ENCODE measurements at regions not wholly inside any gene's neighbourhood (a gene's known extent, or its start where the extent isn't known, plus 50 kb on each side); places are given as distances from the start of the nearest gene placed in this dataset.

GRCh38 chr22:48224332-48224731 lies 1461.9 kb downstream of the TBC1D22A start:
- H3K4me1 ChIP-seq (ENCODE audit: control insufficient read depth in 5 of 5, insufficient read depth in 5 of 5, low read length in 5 of 5): no peaks in the 10 kb centered on the region
- H3K4me3 ChIP-seq (ENCODE audit: low read depth in 1 of 5, low read length in 5 of 5): no peak overlapping the region
- no peak overlapping the region for H3K9ac ChIP-seq (ENCODE audit: low read length in 5 of 5)
- H3K36me3 ChIP-seq (ENCODE audit: control insufficient read depth in 5 of 5, insufficient read depth in 5 of 5, low read length in 5 of 5): no peaks in the 10 kb centered on the region
- H3K27ac ChIP-seq (ENCODE audit: low read depth, low read length): no peak overlapping the region
- H3K27me3 ChIP-seq (ENCODE audit: control insufficient read depth in 5 of 5, insufficient read depth in 4 of 5, low read length in 5 of 5): peaks cover 5 to 20% (median 5%) of the 10 kb centered on the region in 5 donors
- peaks cover 0 to 12% (median 10%) of the 10 kb centered on the region in 5 donors for H3K9me3 ChIP-seq (ENCODE audit: control insufficient read depth in 5 of 5, low read length in 5 of 5)

- H3K4me3 ChIP-seq (ENCODE audit: low read depth in 1 of 5, low read length in 5 of 5): no peak overlapping the region
- no peaks in the 10 kb centered on the region for H3K36me3 ChIP-seq (ENCODE audit: control insufficient read depth in 5 of 5, insufficient read depth in 5 of 5, low read length in 5 of 5)
- no peaks in the 10 kb centered on the region for H3K4me1 ChIP-seq (ENCODE audit: control insufficient read depth in 5 of 5, insufficient read depth in 5 of 5, low read length in 5 of 5)
- no peak overlapping the region for H3K9ac ChIP-seq (ENCODE audit: low read length in 5 of 5)
- peaks cover 5 to 20% (median 5%) of the 10 kb centered on the region in 5 donors for H3K27me3 ChIP-seq (ENCODE audit: control insufficient read depth in 5 of 5, insufficient read depth in 4 of 5, low read length in 5 of 5)
- H3K27ac ChIP-seq (ENCODE audit: low read depth, low read length): no peak overlapping the region
- H3K9me3 ChIP-seq (ENCODE audit: control insufficient read depth in 5 of 5, low read length in 5 of 5): peaks cover 0 to 12% (median 10%) of the 10 kb centered on the region in 5 donors
Measured at GRCh38 chr22:48223488-48224190, 1461.2 kb downstream of the TBC1D22A start.

DNA sequence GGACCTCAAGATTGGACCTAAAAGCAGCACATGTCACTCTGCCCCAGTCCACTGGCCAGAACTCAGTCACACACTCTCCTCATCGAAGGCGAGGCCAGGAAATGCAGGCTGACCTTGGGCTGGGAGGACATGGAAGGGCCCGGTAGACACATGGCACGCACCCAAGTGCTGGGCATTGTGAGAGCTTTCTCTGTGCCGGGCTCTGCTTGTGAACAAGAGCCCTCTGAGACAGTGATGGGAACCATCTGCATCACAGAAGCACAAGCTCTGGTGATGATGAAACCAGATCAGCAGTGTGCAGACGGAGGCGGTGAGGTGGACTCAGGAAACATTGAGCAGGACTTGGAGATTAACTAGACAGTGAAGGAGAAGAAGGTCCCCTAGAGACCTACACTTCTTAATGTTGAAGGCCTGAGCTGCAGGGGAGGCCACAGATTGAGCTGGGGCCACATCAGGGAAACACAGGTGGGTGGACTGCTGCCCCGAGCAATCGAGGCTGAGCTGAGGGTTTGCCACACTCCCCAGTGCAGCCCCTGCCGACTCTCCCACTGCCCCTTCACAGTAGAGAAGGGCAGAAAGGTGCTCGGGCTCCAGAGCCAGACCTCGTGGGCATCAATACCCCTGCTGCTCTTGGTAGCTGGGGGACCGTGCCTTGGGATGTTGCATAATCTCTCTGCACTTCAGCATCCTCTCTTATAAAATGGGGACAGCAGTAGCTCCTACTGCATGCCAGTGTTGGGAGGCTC lies 1460.5 kb downstream of the TBC1D22A start:
- H3K27ac ChIP-seq (ENCODE audit: low read depth, low read length): no peak overlapping the region
- H3K4me3 ChIP-seq (ENCODE audit: low read depth in 1 of 5, low read length in 5 of 5): no peak overlapping the region
- H3K27me3 ChIP-seq (ENCODE audit: control insufficient read depth in 5 of 5, insufficient read depth in 4 of 5, low read length in 5 of 5): peaks cover 5 to 20% (median 5%) of the 10 kb centered on the region in 5 donors
- no peaks in the 10 kb centered on the region for H3K4me1 ChIP-seq (ENCODE audit: control insufficient read depth in 5 of 5, insufficient read depth in 5 of 5, low read length in 5 of 5)
- no peaks in the 10 kb centered on the region for H3K36me3 ChIP-seq (ENCODE audit: control insufficient read depth in 5 of 5, insufficient read depth in 5 of 5, low read length in 5 of 5)
- H3K9me3 ChIP-seq (ENCODE audit: control insufficient read depth in 5 of 5, low read length in 5 of 5): peaks cover 0 to 12% (median 10%) of the 10 kb centered on the region in 5 donors
- no peak overlapping the region for H3K9ac ChIP-seq (ENCODE audit: low read length in 5 of 5)

- no peak overlapping the region for H3K27ac ChIP-seq (ENCODE audit: low read depth, low read length)
- no peaks in the 10 kb centered on the region for H3K36me3 ChIP-seq (ENCODE audit: control insufficient read depth in 5 of 5, insufficient read depth in 5 of 5, low read length in 5 of 5)
- no peak overlapping the region for H3K9ac ChIP-seq (ENCODE audit: low read length in 5 of 5)
- H3K4me1 ChIP-seq (ENCODE audit: control insufficient read depth in 5 of 5, insufficient read depth in 5 of 5, low read length in 5 of 5): no peaks in the 10 kb centered on the region
- H3K9me3 ChIP-seq (ENCODE audit: control insufficient read depth in 5 of 5, low read length in 5 of 5): peaks cover 0 to 12% (median 10%) of the 10 kb centered on the region in 5 donors
- H3K27me3 ChIP-seq (ENCODE audit: control insufficient read depth in 5 of 5, insufficient read depth in 4 of 5, low read length in 5 of 5): peaks cover 0 to 6% (median 3%) of the 10 kb centered on the region in 5 donors
- H3K4me3 ChIP-seq (ENCODE audit: low read depth in 1 of 5, low read length in 5 of 5): no peak overlapping the region
Measured at GRCh38 chr22:48218889-48219420, 1456.5 kb downstream of the TBC1D22A start.

GRCh38 chr22:48217596-48217995 lies 1455.1 kb downstream of the TBC1D22A start:
- H3K9ac ChIP-seq (ENCODE audit: low read length in 5 of 5): no peak overlapping the region
- no peaks in the 10 kb centered on the region for H3K36me3 ChIP-seq (ENCODE audit: control insufficient read depth in 5 of 5, insufficient read depth in 5 of 5, low read length in 5 of 5)
- peaks cover 0 to 5% (median 0%) of the 10 kb centered on the region in 5 donors for H3K27me3 ChIP-seq (ENCODE audit: control insufficient read depth in 5 of 5, insufficient read depth in 4 of 5, low read length in 5 of 5)
- H3K9me3 ChIP-seq (ENCODE audit: control insufficient read depth in 5 of 5, low read length in 5 of 5): peaks cover 0 to 11% (median 10%) of the 10 kb centered on the region in 5 donors
- no peaks in the 10 kb centered on the region for H3K4me1 ChIP-seq (ENCODE audit: control insufficient read depth in 5 of 5, insufficient read depth in 5 of 5, low read length in 5 of 5)
- no peak overlapping the region for H3K27ac ChIP-seq (ENCODE audit: low read depth, low read length)
- no peak overlapping the region for H3K4me3 ChIP-seq (ENCODE audit: low read depth in 1 of 5, low read length in 5 of 5)

- Histone ChIP-seq H3K9ac (ENCODE audit: low read length in 5 of 5) (no peak overlapping the region), H3K36me3 (ENCODE audit: control insufficient read depth in 5 of 5, insufficient read depth in 5 of 5, low read length in 5 of 5) (no peaks in the 10 kb centered on the region), H3K4me3 (ENCODE audit: low read depth in 1 of 5, low read length in 5 of 5) (no peak overlapping the region), H3K9me3 (ENCODE audit: control insufficient read depth in 5 of 5, low read length in 5 of 5) (peaks cover 0 to 3% (median 0%) of the 10 kb centered on the region in 5 donors), H3K27ac (ENCODE audit: low read depth, low read length) (no peak overlapping the region), H3K4me1 (ENCODE audit: control insufficient read depth in 5 of 5, insufficient read depth in 5 of 5, low read length in 5 of 5) (no peaks in the 10 kb centered on the region), H3K27me3 (ENCODE audit: control insufficient read depth in 5 of 5, insufficient read depth in 4 of 5, low read length in 5 of 5) (peaks cover 0 to 16% (median 6%) of the 10 kb centered on the region in 5 donors)
Measured at GRCh38 chr22:48212727-48213126, 1450.3 kb downstream of the TBC1D22A start.

DNA sequence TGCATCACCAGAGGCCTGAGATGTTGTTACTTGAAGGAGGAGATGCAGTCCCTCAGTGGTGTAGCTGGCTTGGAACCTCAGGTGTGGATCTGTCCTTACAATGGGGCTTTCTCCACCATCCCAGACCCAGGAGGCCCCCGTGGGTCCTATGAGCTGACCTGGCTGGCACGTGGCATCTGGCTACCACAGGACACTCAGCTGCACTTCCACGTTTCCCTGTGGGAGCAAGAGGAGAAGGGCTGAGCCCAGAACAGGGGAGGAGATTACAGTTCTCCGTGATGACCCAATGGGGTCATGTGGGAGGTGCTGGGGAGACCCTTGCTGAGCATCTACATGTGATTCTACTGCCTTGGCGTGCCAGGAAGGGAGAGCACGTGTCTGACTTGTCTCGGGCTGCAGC lies 1448.4 kb downstream of the TBC1D22A start:
- Histone ChIP-seq H3K36me3 (ENCODE audit: control insufficient read depth in 5 of 5, insufficient read depth in 5 of 5, low read length in 5 of 5) (no peaks in the 10 kb centered on the region), H3K9me3 (ENCODE audit: control insufficient read depth in 5 of 5, low read length in 5 of 5) (no peaks in the 10 kb centered on the region), H3K4me1 (ENCODE audit: control insufficient read depth in 5 of 5, insufficient read depth in 5 of 5, low read length in 5 of 5) (no peaks in the 10 kb centered on the region), H3K9ac (ENCODE audit: low read length in 5 of 5) (no peak overlapping the region), H3K27me3 (ENCODE audit: control insufficient read depth in 5 of 5, insufficient read depth in 4 of 5, low read length in 5 of 5) (peaks cover 0 to 16% (median 6%) of the 10 kb centered on the region in 5 donors), H3K27ac (ENCODE audit: low read depth, low read length) (no peak overlapping the region), H3K4me3 (ENCODE audit: low read depth in 1 of 5, low read length in 5 of 5) (no peak overlapping the region)

DNA sequence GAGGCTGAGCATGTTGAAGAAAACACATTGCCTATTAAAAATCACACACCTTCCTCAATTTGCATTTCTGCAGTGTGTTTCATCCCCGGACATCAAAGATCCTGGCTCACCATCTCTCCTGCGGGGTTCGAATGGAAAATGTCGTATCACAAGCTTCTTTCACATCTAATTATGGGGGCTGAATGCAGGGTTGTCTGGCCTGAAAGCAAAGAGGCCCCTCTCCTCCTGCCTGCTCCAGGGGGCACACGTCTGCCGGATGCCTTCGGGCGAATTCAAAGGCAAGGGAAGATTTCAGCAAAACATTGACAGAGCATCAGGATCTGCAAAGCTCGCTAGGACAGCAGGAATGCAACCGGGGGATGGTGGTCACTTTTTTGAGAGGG lies 1447.7 kb downstream of the TBC1D22A start:
- Histone ChIP-seq H3K36me3 (ENCODE audit: control insufficient read depth in 5 of 5, insufficient read depth in 5 of 5, low read length in 5 of 5) (no peaks in the 10 kb centered on the region), H3K27ac (ENCODE audit: low read depth, low read length) (no peak overlapping the region), H3K9ac (ENCODE audit: low read length in 5 of 5) (no peak overlapping the region), H3K4me3 (ENCODE audit: low read depth in 1 of 5, low read length in 5 of 5) (no peak overlapping the region), H3K4me1 (ENCODE audit: control insufficient read depth in 5 of 5, insufficient read depth in 5 of 5, low read length in 5 of 5) (no peaks in the 10 kb centered on the region), H3K27me3 (ENCODE audit: control insufficient read depth in 5 of 5, insufficient read depth in 4 of 5, low read length in 5 of 5) (peaks cover 0 to 16% (median 6%) of the 10 kb centered on the region in 5 donors), H3K9me3 (ENCODE audit: control insufficient read depth in 5 of 5, low read length in 5 of 5) (no peaks in the 10 kb centered on the region)

- no peaks in the 10 kb centered on the region for H3K36me3 ChIP-seq (ENCODE audit: control insufficient read depth in 5 of 5, insufficient read depth in 5 of 5, low read length in 5 of 5)
Measured at GRCh38 chr22:48209473-48210197, 1447.2 kb downstream of the TBC1D22A start.

More at GRCh38 chr22:48209473-48210197, 1447.2 kb downstream of the TBC1D22A start:
- no peaks in the 10 kb centered on the region for H3K4me1 ChIP-seq (ENCODE audit: control insufficient read depth in 5 of 5, insufficient read depth in 5 of 5, low read length in 5 of 5)
- H3K9me3 ChIP-seq (ENCODE audit: control insufficient read depth in 5 of 5, low read length in 5 of 5): no peaks in the 10 kb centered on the region
- no peak overlapping the region for H3K4me3 ChIP-seq (ENCODE audit: low read depth in 1 of 5, low read length in 5 of 5)
- H3K9ac ChIP-seq (ENCODE audit: low read length in 5 of 5): no peak overlapping the region
- H3K27ac ChIP-seq (ENCODE audit: low read depth, low read length): no peak overlapping the region
- H3K27me3 ChIP-seq (ENCODE audit: control insufficient read depth in 5 of 5, insufficient read depth in 4 of 5, low read length in 5 of 5): peaks cover 0 to 16% (median 6%) of the 10 kb centered on the region in 5 donors
